ENCODE measurements at regions not wholly inside any gene's neighbourhood (a gene's known extent, or its start where the extent isn't known, plus 50 kb on each side); places are given as distances from the start of the nearest gene placed in this dataset.

DNA sequence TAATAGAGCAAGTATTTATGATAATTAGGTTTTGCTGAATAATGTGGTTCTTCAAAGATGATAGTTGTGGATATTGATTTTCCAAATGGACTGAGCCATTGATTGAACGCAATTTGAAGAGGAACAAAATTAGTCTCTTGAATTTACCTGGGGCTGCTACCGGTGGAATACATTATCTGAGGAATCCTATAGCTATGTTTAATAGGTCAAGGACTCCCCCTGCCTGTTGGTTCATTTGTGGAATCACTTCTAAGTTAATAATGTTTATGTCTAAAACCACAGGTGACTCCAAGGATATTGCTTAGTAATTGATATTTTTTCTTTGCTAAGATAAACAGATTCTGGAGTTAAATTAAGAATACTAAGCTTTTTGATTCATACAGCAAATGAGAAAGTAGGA, 576.0 kb upstream of the PABPC4L start:
- FAIRE-seq (no peak), ATAC-seq (no peak), DNase-seq (ENCODE audit: low read depth in 1 of 2, low spot score in 1 of 2) (peak in 1 of 2 experiments; percentile 3)
- Histone ChIP-seq H3K4me1 (no peaks in the 10 kb centered on the region), H3K4me3 (no peak overlapping the region), H3K27ac (no peak overlapping the region), H3K4me2 (no peak overlapping the region), H3K9me3 (no peaks in the 10 kb centered on the region)
- 12% methylated on average over 2 of the region's 2 CpGs for WGBS (ENCODE audit: missing lambda C conversion rate)
- ChIA-PET POLR2A (no interaction called here), CTCF (no interaction called here)
- TF ChIP-seq, protein P1, sequence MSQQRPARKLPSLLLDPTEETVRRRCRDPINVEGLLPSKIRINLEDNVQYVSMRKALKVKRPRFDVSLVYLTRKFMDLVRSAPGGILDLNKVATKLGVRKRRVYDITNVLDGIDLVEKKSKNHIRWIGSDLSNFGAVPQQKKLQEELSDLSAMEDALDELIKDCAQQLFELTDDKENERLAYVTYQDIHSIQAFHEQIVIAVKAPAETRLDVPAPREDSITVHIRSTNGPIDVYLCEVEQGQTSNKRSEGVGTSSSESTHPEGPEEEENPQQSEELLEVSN (IDR thresholded peaks at IDR 0.05; ENCODE audit: borderline replicate concordance, low read depth): no peak
- TF ChIP-seq JUN (IDR thresholded peaks at IDR 0.05) (no peak), ZNF302 (CRISPR knock-in tag; IDR thresholded peaks at IDR 0.05) (no peak), RFX5 (IDR thresholded peaks at IDR 0.05) (no peak), SMC3 (IDR thresholded peaks at IDR 0.05) (0 out of 3 replicates have a peak, but pooled peaks have one; percentile 17), MYC (IDR thresholded peaks at IDR 0.05; ENCODE audit: borderline replicate concordance, low read length) (no peak), POLR2A (IDR thresholded peaks at IDR 0.05; ENCODE audit: low read length) (no peak), HEYL (CRISPR knock-in tag; IDR thresholded peaks at IDR 0.05) (no peak), NPAS2 (CRISPR knock-in tag; IDR thresholded peaks at IDR 0.05; ENCODE audit: borderline replicate concordance) (no peak), CBX2 (IDR thresholded peaks at IDR 0.05; ENCODE audit: borderline replicate concordance, low read depth) (no peak), RARB (CRISPR knock-in tag; IDR thresholded peaks at IDR 0.05) (no peak), TFCP2L1 (CRISPR knock-in tag; IDR thresholded peaks at IDR 0.05) (no peak), ZC3H11A (IDR thresholded peaks at IDR 0.05) (no peak), GATA3 (IDR thresholded peaks at IDR 0.05; ENCODE audit: borderline replicate concordance) (no peak), NR3C1 (IDR thresholded peaks at IDR 0.05) (no peak), EHMT2 (IDR thresholded peaks at IDR 0.05; ENCODE audit: low read depth) (no peak), ZSCAN20 (CRISPR knock-in tag; IDR thresholded peaks at IDR 0.05) (no peak), HOXB13 (CRISPR knock-in tag; IDR thresholded peaks at IDR 0.05; ENCODE audit: low read depth) (no peak), ESRRA (IDR thresholded peaks at IDR 0.05; ENCODE audit: borderline replicate concordance, low read length) (no peak), FOSB (CRISPR knock-in tag; IDR thresholded peaks at IDR 0.05) (no peak), RAD21 (conservative IDR thresholded peaks at IDR 0.05 in 1 of 2, IDR thresholded peaks at IDR 0.05 in 1 of 2) (0 out of 5 replicates have a peak, but pooled peaks have one; percentile 12 to 20), MAZ (IDR thresholded peaks at IDR 0.05; ENCODE audit: borderline replicate concordance, low read depth, low read length) (no peak), PHF8 (IDR thresholded peaks at IDR 0.05; ENCODE audit: borderline replicate concordance, low read depth) (no peak), MAFK (IDR thresholded peaks at IDR 0.05; ENCODE audit: partially characterized antibody) (no peak)
- TF ChIP-seq, protein P2, sequence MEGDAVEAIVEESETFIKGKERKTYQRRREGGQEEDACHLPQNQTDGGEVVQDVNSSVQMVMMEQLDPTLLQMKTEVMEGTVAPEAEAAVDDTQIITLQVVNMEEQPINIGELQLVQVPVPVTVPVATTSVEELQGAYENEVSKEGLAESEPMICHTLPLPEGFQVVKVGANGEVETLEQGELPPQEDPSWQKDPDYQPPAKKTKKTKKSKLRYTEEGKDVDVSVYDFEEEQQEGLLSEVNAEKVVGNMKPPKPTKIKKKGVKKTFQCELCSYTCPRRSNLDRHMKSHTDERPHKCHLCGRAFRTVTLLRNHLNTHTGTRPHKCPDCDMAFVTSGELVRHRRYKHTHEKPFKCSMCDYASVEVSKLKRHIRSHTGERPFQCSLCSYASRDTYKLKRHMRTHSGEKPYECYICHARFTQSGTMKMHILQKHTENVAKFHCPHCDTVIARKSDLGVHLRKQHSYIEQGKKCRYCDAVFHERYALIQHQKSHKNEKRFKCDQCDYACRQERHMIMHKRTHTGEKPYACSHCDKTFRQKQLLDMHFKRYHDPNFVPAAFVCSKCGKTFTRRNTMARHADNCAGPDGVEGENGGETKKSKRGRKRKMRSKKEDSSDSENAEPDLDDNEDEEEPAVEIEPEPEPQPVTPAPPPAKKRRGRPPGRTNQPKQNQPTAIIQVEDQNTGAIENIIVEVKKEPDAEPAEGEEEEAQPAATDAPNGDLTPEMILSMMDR (IDR thresholded peaks at IDR 0.05): 0 out of 3 replicates have a peak, but pooled peaks have one; percentile 6
- TF ChIP-seq, protein P3, sequence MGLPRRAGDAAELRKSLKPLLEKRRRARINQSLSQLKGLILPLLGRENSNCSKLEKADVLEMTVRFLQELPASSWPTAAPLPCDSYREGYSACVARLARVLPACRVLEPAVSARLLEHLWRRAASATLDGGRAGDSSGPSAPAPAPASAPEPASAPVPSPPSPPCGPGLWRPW (IDR thresholded peaks at IDR 0.05): no peak
- TF ChIP-seq, protein P4, sequence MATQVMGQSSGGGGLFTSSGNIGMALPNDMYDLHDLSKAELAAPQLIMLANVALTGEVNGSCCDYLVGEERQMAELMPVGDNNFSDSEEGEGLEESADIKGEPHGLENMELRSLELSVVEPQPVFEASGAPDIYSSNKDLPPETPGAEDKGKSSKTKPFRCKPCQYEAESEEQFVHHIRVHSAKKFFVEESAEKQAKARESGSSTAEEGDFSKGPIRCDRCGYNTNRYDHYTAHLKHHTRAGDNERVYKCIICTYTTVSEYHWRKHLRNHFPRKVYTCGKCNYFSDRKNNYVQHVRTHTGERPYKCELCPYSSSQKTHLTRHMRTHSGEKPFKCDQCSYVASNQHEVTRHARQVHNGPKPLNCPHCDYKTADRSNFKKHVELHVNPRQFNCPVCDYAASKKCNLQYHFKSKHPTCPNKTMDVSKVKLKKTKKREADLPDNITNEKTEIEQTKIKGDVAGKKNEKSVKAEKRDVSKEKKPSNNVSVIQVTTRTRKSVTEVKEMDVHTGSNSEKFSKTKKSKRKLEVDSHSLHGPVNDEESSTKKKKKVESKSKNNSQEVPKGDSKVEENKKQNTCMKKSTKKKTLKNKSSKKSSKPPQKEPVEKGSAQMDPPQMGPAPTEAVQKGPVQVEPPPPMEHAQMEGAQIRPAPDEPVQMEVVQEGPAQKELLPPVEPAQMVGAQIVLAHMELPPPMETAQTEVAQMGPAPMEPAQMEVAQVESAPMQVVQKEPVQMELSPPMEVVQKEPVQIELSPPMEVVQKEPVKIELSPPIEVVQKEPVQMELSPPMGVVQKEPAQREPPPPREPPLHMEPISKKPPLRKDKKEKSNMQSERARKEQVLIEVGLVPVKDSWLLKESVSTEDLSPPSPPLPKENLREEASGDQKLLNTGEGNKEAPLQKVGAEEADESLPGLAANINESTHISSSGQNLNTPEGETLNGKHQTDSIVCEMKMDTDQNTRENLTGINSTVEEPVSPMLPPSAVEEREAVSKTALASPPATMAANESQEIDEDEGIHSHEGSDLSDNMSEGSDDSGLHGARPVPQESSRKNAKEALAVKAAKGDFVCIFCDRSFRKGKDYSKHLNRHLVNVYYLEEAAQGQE (IDR thresholded peaks at IDR 0.05): no peak

Data from A549 (cell line).